GM19372 (cell line): ENCODE measurements at regions not wholly inside any gene's neighbourhood (a gene's known extent, or its start where the extent isn't known, plus 50 kb on each side); places are given as distances from the start of the nearest gene placed in this dataset.
"Not testable (repeated sequence)": the region's sequence is repeated elsewhere in the genome, so short reads cannot be mapped to it uniquely, and the experiment has no call there.

Source experiments
- ATAC-seq: cut with Tn5 transposase; IDR thresholded peaks from one replicate; pipeline ENCODE4 v1.9.1; 2021; ENCODE audit warnings: mild to moderate bottlenecking, low read depth, moderate library complexity; ENCODE audit not compliant: unreplicated experiment

DNA sequence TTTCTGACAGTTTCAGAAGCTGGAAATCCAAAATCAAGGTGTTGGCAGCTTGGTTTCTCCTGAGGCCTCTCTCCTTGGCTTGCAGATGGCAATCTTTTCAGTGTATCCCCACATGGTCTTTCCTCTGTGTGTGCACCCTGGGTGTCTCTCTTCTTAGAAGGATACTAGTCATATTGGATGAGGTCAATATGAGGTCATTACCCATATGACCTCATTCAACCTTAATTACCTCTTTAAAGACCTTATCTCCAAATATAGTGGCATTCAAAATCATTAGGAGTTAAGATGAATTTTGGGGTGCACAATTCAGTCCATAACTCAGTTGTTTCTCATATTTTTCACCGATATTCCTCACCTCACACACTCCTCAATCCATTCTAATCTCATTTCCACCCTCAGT is 92.4 kb upstream of the TGM3 start:
- no peak for ATAC-seq

DNA sequence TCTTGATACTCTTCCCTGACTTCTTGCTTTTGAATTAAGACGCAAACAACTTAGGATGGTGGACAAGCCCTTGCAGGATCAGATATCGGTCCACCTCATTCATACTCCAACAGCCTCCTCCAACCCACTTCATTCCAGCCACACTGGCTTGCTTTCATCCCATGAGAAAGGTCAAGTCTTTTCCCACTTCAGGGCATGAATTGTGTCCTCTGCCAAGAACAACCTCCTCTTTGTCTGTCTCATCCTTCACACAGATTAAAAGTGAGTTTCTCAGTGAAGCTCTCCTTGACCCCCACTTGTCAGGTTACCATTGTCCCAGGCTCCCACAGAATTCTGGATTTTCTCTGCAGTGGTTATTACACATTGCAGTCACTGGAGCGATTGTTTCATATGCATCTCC is 91.8 kb upstream of the TGM3 start:
- no peak for ATAC-seq

DNA sequence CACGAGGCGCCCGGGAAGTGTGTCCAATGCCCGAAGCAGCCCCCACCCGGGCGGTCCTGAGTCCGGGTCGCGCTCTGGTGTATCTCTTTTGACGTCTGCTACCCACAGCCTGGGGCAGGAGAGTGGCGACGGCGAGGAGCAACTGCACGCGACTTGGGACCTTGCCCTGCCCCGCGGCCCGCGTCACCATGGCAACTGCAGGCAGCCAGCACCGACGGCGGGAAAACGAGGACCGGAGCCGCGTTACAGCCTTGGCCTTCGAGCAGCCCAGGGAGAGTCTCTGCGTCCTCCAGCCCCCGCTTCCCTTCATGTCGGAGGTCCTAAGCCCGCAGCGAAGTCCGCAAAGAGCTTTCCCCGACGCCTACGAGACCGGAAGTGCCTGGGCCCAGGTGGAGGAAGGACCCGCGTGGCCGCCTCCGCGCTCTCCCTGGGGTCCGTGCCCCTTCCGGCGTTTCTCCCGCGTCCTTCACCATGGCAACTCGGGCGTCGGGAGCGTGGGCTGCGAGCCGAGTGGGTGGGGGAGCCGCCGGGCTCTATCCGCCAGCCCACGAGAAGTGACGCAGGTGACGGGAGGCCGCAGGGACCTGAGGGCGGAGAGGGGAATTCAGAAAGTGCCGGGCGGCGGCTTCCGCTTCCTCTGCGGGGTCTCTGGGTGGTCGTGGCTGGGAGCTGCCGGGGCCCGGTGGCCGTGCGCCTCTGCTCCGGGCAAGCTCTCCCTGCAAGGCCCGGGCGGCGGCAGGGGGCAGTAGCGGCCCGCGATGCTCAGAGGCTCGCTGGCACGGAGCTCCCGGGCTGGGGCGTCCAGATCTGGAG is 88.6 kb upstream of the TGM3 start:
- ATAC-seq: peak; percentile 62

DNA sequence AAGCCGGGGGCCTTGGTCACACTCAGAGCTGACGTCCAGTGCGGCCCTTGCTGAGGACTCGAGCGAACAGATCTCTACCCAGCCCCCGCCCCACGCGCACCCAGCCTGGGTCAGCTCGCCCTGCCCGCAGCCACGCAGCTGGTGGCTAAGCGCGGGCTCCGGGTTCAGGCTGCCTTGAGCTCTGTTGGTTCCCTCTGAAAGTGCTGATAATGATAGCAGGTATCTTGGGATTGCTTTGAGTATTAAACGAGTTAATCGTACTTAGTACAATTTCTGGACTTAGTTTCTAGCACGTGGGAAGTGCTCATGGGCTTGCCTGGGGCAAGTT is 88.1 kb upstream of the TGM3 start:
- ATAC-seq: no peak

DNA sequence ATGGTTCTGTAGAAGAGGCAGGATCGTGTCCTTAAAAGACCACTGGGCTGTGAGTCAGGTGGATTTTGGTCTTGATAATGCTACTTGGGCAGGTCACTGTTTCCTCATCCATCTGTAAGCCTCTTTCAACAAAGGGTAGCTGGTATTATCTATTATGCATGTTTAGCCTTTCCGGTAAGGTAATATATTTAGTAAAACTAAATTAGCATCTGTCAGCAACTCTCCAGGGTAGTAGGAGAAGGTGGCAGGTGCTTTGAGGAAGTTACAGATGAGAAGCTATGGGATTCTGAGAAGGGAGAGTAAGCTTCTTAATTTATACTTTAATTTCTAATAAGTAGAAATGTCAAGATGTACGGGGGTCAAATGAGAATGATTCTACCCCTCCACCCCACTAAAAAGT is 86.9 kb upstream of the TGM3 start:
- ATAC-seq: no peak

GRCh38 chr20:2210646-2211552 is 84.9 kb upstream of the TGM3 start:
- ATAC-seq: no peak

- ATAC-seq: no peak
These were observed 83.3 kb upstream of the TGM3 start for GRCh38 chr20:2212456-2213015.

DNA sequence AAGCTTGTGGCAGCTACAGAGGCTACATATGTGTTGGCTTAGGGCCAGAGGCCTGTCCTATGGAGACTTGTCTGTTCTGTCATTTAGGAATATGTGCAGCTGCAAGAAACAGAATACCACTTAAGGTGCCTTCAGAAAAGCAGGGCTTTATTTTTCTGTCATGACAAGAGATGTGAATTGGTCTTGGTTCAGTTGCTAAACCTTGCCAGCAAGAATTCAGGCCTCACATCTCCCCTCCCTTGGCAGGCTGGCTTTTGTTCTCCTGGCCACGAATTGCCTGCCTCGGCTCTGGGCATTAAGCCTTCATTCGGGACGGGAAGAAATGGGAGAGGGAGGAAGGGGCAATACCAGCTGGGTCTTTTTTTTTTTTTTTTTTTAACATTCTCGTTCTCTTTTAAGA is 82.4 kb upstream of the TGM3 start:
- ATAC-seq: no peak

- ATAC-seq: no peak
These were observed 77.8 kb upstream of the TGM3 start for GRCh38 chr20:2217857-2218539.

GRCh38 chr20:2219481-2220006 is 76.3 kb upstream of the TGM3 start:
- no peak for ATAC-seq

GRCh38 chr20:2220298-2220697 is 75.5 kb upstream of the TGM3 start:
- no peak for ATAC-seq

DNA sequence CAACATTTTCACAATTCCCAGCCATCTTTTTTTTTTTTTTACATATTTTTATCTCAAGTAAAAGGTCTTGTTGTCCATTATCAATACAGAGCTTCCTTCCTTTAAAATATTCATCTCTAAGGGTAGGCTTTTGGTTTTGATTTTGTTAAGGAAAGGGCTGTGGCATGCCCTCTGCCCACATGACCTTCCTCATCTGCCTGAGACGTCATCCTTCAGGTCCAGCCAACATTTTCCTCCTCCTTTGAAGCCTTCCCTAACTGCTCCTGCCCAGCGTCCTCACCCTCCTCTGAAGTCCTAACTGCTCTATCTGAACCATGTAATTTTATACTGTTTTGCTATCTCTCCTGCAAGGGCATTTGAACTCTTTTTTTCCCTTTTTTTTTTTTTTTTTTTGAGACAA is 73.9 kb upstream of the TGM3 start:
- no peak for ATAC-seq

- no peak for ATAC-seq
These were observed 72.0 kb upstream of the TGM3 start for GRCh38 chr20:2223558-2224367.

- ATAC-seq: no peak
These were observed 71.5 kb upstream of the TGM3 start for GRCh38 chr20:2224368-2224639.

DNA sequence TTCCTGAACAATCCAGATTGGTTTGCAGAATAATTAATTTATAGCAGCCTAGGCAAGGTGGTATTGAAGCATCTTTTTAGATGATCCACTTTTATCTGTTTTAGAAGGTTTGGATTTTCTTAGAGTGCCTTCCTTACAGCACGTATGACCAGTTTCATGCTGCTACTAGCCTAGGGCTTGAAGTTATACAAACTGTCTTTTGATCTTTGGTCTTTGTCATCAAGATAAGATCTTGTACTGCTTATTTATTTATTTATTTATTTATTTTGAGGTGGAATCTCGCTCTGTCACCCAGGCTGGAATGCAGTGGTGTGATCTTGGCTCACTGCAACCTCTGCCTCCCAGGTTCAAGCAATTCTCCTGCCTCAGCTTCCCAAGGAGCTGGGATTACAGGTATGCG is 68.5 kb upstream of the TGM3 start:
- not testable (repeated sequence) for ATAC-seq

GRCh38 chr20:2227861-2228260 is 67.9 kb upstream of the TGM3 start:
- ATAC-seq: no peak

DNA sequence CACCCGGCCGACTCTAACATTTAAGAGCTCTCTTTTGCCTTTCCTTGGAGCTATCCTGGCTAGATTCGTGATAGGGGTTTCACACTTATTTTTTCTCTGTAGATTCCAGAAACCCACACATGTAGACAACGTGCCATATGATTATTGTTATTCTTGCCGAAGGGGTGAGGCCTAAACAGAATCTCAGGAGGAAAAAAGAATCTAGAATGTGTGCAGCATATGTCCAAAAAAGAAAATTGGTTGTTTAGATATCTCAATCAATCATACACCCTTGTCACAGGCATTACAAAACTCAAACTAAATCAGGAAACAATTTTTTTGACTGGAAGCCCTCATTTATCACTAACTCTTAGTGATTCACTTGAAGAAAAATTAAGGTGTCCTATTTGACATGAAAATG is 66.9 kb upstream of the TGM3 start:
- ATAC-seq: no peak

DNA sequence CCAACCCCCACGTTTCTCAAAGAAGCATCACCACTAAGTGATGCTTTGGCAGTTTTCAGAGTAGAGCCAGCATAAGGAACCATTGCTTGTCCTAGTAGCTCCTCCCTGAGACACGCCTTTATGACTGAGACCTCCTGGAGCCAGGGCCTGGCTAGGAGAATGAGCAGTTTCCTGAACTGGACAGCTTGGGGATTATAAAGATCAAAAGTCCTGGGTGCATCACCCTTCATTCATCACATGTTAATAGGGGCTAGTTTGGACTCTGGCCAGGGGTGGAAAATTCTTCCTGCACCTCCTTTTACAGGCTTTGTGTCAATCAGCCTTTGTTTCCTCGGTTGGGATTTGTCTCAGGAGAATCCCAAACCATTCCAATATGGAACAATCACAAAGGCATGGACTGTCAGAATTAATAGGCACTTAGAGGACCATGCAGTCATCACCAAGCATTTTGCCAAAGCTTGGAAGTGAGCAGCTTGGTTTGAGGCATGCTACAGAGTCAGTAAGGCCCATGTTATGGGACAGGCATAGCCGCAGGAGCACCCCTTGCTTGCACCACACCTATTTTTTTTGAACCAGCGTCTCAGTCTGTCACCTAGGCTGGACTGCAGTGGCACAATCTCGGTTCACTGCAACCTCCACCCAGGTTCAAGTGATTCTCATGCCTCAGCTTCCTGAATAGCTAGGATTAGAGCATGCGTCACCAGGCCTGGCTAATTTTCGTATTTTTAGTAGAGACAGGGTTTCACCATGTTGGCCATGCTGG is 64.9 kb upstream of the TGM3 start:
- ATAC-seq: no peak

DNA sequence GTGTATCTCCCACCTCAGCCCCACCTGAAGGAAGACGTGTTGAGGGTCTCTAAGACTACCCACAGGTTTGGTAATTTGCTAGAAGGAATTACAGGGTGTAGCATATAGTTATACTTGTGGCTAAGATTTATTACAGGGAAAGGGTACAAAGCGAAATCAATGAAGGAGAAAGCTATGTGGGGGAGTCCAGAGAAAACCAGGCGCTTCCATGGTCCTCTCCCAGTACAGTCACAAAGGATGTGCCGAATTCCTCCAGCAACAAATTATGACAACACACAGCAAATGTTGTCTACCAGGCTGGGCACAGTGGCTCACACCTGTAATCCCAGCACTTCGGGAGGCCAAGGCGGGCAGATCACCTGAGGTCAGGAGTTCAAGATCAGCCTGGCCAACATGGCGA is 64.1 kb upstream of the TGM3 start:
- no peak for ATAC-seq
